ENCODE measurements at regions not wholly inside any gene's neighbourhood (a gene's known extent, or its start where the extent isn't known, plus 50 kb on each side); places are given as distances from the start of the nearest gene placed in this dataset.

DNA sequence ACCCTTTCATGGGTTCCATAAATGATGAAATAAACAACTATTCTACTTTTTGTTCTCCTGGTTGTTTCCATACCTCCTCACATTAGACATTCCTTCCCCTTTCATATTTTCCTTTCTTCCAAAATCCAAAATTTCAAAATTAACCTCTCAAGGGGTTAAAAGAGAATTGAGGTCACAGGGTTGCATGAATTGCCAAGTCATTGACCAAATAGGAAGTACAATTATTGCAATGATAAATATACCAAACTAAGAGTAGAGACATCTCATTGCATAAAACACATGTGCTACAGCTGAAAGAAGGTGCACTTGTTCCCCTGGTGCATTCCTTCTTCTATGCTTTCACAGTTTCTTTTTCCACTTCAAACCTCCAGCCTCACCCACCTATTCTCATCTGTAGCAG lies 136.1 kb downstream of the KCTD12 start:
- TF ChIP-seq, protein P1, sequence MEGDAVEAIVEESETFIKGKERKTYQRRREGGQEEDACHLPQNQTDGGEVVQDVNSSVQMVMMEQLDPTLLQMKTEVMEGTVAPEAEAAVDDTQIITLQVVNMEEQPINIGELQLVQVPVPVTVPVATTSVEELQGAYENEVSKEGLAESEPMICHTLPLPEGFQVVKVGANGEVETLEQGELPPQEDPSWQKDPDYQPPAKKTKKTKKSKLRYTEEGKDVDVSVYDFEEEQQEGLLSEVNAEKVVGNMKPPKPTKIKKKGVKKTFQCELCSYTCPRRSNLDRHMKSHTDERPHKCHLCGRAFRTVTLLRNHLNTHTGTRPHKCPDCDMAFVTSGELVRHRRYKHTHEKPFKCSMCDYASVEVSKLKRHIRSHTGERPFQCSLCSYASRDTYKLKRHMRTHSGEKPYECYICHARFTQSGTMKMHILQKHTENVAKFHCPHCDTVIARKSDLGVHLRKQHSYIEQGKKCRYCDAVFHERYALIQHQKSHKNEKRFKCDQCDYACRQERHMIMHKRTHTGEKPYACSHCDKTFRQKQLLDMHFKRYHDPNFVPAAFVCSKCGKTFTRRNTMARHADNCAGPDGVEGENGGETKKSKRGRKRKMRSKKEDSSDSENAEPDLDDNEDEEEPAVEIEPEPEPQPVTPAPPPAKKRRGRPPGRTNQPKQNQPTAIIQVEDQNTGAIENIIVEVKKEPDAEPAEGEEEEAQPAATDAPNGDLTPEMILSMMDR (IDR thresholded peaks at IDR 0.05; ENCODE audit: insufficient read depth, low read length) = no peak
- TF ChIP-seq POLR2AphosphoS5 (IDR thresholded peaks at IDR 0.05; ENCODE audit: low read depth) (no peak), SPI1 (IDR thresholded peaks at IDR 0.05; ENCODE audit: borderline replicate concordance, low read depth) (no peak), GABPA (IDR thresholded peaks at IDR 0.05; ENCODE audit: low read depth) (no peak)
- TF ChIP-seq, protein P2, sequence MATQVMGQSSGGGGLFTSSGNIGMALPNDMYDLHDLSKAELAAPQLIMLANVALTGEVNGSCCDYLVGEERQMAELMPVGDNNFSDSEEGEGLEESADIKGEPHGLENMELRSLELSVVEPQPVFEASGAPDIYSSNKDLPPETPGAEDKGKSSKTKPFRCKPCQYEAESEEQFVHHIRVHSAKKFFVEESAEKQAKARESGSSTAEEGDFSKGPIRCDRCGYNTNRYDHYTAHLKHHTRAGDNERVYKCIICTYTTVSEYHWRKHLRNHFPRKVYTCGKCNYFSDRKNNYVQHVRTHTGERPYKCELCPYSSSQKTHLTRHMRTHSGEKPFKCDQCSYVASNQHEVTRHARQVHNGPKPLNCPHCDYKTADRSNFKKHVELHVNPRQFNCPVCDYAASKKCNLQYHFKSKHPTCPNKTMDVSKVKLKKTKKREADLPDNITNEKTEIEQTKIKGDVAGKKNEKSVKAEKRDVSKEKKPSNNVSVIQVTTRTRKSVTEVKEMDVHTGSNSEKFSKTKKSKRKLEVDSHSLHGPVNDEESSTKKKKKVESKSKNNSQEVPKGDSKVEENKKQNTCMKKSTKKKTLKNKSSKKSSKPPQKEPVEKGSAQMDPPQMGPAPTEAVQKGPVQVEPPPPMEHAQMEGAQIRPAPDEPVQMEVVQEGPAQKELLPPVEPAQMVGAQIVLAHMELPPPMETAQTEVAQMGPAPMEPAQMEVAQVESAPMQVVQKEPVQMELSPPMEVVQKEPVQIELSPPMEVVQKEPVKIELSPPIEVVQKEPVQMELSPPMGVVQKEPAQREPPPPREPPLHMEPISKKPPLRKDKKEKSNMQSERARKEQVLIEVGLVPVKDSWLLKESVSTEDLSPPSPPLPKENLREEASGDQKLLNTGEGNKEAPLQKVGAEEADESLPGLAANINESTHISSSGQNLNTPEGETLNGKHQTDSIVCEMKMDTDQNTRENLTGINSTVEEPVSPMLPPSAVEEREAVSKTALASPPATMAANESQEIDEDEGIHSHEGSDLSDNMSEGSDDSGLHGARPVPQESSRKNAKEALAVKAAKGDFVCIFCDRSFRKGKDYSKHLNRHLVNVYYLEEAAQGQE (IDR thresholded peaks at IDR 0.05; ENCODE audit: insufficient replicate concordance, low read depth) = no peak
